Neural progenitor cell (in vitro differentiated cells): ENCODE measurements at regions not wholly inside any gene's neighbourhood (a gene's known extent, or its start where the extent isn't known, plus 50 kb on each side); places are given as distances from the start of the nearest gene placed in this dataset.

Experiments used
- EZH2 ChIP-seq: fragments of 200-600 bp; sonication (generic); IDR thresholded peaks from 2 replicates; pipeline ENCODE4 v1.6.1; 2017; ENCODE audit warnings: antibody characterized with exemption, mild to moderate bottlenecking, moderate library complexity
- TF ChIP-seq, protein P1 (sequence below): fragments of 200-600 bp; sonication (generic); IDR thresholded peaks from 2 replicates; pipeline ENCODE4 v1.5.1; 2017; ENCODE audit warnings: antibody characterized with exemption, mild to moderate bottlenecking

DNA sequence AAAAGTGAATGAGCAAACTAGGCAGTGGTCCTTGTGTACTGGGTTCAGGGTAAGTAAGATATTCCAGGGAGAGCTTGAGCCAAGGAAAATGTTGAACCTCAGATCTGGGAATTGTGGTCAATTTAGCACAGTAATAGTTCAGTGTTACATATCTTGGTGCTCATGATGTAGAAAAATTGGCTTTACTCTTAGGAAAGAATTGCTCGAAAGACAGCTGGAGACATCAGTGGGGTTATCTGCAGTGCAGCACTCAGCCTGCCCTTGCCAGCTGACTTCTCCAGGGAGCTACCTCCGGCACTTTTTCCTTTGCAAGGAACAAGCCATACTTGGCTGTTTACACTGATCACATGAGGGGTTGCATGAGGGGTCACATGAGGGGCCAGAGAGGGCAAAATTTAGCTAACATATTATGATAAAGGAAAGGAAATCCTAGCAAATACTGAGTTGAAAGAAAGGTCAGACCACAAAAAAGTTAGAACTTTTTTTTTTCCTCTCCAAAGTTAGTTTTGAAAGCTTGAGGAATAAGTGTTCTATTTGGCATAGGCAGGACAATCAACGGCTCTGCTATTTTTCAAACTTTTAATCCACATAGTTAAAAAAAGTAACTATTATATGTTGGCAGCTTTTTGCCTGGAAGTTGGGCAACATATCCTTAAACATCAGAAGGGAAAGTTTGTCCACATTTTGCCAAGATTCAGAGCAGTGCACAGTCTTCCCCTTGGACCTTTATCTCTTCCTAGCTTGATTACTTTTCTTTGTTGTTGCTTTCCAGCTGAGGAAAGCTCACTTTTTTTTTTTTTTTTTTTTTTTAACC lies 92.4 kb downstream of the COL6A6 start:
- TF ChIP-seq, protein P1, sequence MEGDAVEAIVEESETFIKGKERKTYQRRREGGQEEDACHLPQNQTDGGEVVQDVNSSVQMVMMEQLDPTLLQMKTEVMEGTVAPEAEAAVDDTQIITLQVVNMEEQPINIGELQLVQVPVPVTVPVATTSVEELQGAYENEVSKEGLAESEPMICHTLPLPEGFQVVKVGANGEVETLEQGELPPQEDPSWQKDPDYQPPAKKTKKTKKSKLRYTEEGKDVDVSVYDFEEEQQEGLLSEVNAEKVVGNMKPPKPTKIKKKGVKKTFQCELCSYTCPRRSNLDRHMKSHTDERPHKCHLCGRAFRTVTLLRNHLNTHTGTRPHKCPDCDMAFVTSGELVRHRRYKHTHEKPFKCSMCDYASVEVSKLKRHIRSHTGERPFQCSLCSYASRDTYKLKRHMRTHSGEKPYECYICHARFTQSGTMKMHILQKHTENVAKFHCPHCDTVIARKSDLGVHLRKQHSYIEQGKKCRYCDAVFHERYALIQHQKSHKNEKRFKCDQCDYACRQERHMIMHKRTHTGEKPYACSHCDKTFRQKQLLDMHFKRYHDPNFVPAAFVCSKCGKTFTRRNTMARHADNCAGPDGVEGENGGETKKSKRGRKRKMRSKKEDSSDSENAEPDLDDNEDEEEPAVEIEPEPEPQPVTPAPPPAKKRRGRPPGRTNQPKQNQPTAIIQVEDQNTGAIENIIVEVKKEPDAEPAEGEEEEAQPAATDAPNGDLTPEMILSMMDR, result no peak
- TF ChIP-seq EZH2, result no peak
